Right lobe of liver (tissue), 6 donors: ENCODE measurements at regions not wholly inside any gene's neighbourhood (a gene's known extent, or its start where the extent isn't known, plus 50 kb on each side); places are given as distances from the start of the nearest gene placed in this dataset.
A peak's percentile ranks its signal among the peaks of the same experiment; 100 is the strongest.

ENCODE experiments used
- ATAC-seq, 4 donors: fragments of 200-7000 bp; cut with Tn5 transposase; one replicate each; pipeline ENCODE4 v1.9.1; 2020; ENCODE audit warnings: mild to moderate bottlenecking in 4 of 4, moderate library complexity in 4 of 4
- DNase-seq, 3 donors: peaks; one replicate each; pipeline ENCODE4 v3.0.0-alpha.2; 2020
- H3K27ac ChIP-seq, 3 donors: fragments of 200-600 bp; one replicate each; pipeline ENCODE4 v1.8.0; 2022
- H3K27me3 ChIP-seq, 2 donors: fragments of 200-600 bp; one replicate each; pipeline ENCODE4 v1.8.0; 2022
- H3K36me3 ChIP-seq, 4 donors: fragments of 200-600 bp; sonication (generic) in 1 of 4; one replicate each; pipeline versions ENCODE4 v1.5.1 to v1.8.0; 2017 to 2022; ENCODE audit warnings: control low read depth in 1 of 4
- H3K4me1 ChIP-seq, 4 donors: fragments of 200-600 bp; sonication (generic) in 1 of 4; one replicate each; pipeline versions ENCODE4 v1.5.1 to v1.8.0; 2017 to 2022; ENCODE audit warnings: control low read depth in 1 of 4
- H3K4me3 ChIP-seq, 3 donors: fragments of 200-600 bp; one replicate each; pipeline ENCODE4 v1.8.0; 2022
- H3K9me3 ChIP-seq, 4 donors: fragments of 200-600 bp; sonication (generic) in 1 of 4; one replicate each; pipeline versions ENCODE4 v1.5.1 to v1.8.0; 2017 to 2022; ENCODE audit warnings: control low read depth in 1 of 4
- POLR2A ChIP-seq: fragments of 450-650 bp; IDR thresholded peaks from one replicate; pipeline ENCODE4 v1.6.1; 2017; ENCODE audit warnings: antibody characterized with exemption, mild to moderate bottlenecking
- WGBS: methylation state at CpG from one replicate; pipeline ENCODE4 v1.1.6; 2018; ENCODE audit warnings: low coverage, low lambda C conversion rate; ENCODE audit not compliant: insufficient coverage; ENCODE audit errors: missing lambda C conversion rate; 5-methylcytosine and 5-hydroxymethylcytosine counted together
- intact Hi-C, 2 donors: fragments of 100-400 bp; cut with DNase I; formaldehyde crosslinking; loops; one replicate each; pipeline versions ENCODE4 v1.11.2 to v1.14.1; 2022
- TF ChIP-seq, protein P1 (sequence below), 4 donors: fragments of 200-600 bp in 3 of 4; fragments of 450-650 bp in 1 of 4; IDR thresholded peaks; one replicate each; pipeline versions ENCODE4 v1.5.1 to v1.8.0; 2016 to 2022; ENCODE audit warnings: antibody characterized with exemption in 4 of 4, mild to moderate bottlenecking in 2 of 4
- donor health status: DM: no; HTN: yes; CAD: no.
- donor health status: DM: no; HTN: no; CAD: no.
- donor health status: DM: no; HTN: no; CAD: no.
- donor health status: DM: no; HTN: yes; CAD: no.
- donor health status: DM: no; HTN: yes; CAD: no.

DNA sequence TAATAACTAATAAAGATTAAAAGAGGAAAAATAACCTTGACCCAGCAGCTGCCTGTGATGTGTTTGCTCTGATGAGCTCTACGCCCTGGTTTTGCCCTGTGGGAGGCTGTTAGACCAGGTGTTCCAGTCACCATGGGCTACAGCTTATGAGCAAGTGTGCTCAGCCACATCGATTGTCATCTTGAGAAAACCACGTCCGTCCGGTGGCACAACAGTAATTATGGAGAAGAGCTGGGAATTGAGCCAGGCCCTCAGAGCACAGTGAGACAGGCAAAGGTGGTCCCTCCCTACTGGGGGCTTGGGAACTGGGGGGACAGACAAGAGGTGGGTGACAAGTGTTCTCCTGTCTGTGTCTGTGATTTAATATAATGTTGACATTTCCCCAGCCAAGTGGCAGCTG, 420.5 kb downstream of the MATN1 start:
- TF ChIP-seq, protein P1, sequence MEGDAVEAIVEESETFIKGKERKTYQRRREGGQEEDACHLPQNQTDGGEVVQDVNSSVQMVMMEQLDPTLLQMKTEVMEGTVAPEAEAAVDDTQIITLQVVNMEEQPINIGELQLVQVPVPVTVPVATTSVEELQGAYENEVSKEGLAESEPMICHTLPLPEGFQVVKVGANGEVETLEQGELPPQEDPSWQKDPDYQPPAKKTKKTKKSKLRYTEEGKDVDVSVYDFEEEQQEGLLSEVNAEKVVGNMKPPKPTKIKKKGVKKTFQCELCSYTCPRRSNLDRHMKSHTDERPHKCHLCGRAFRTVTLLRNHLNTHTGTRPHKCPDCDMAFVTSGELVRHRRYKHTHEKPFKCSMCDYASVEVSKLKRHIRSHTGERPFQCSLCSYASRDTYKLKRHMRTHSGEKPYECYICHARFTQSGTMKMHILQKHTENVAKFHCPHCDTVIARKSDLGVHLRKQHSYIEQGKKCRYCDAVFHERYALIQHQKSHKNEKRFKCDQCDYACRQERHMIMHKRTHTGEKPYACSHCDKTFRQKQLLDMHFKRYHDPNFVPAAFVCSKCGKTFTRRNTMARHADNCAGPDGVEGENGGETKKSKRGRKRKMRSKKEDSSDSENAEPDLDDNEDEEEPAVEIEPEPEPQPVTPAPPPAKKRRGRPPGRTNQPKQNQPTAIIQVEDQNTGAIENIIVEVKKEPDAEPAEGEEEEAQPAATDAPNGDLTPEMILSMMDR (IDR thresholded peaks at IDR 0.05) = no peak
- no peak for TF ChIP-seq POLR2A
- H3K36me3 ChIP-seq = no peaks in the 10 kb centered on the region
- no peak overlapping the region for H3K4me3 ChIP-seq
- DNase-seq = peak in 1 of 3 donors; percentile 36
- 17% methylated on average over 1 of the region's 5 CpGs for WGBS
- no peak for ATAC-seq
- H3K27me3 ChIP-seq = no peaks in the 10 kb centered on the region
- H3K27ac ChIP-seq = no peak overlapping the region
- H3K9me3 ChIP-seq = no peaks in the 10 kb centered on the region
- no peaks in the 10 kb centered on the region for H3K4me1 ChIP-seq
- intact Hi-C loops = no loop called here

DNA sequence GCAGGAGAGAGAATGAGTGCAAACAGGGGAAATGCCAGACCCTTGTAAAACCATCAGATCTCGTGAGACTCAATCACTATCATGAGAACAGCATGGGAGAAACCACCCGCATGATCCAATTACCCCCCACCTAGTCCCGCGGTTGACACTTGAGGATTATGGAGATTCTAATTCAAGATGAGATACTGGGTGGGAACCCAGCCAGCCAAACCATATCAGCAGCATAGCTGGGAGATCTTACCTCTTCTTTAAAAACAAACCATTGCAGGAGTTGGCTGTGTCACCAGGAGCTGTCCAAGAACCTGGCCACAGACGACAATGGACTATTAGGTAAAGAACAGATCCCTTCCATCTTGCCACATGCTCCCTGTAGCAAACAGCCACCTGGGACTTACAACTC, 422.7 kb downstream of the MATN1 start:
- ATAC-seq = no peak
- no peaks in the 10 kb centered on the region for H3K27me3 ChIP-seq
- 20% methylated on average over 3 of the region's 5 CpGs for WGBS

DNA sequence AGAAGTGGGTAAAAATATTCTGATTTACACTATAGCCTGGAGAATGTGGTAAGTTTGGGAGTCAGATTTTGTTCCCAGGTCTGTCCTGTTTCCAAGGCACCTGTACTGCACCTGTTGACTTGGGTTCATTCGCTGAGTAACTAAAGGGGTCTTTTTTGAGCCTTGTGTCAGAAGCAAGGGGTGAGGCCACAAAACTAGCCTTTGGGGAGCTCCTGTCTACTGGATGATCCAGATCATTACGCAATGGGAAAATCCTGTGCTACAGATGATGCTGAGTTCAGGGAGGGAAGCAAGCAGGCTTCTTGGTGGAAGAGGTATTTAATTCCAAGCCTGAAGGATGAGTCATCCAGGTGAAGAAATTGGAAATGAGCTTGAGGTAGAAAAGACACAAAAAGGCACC, 424.0 kb downstream of the MATN1 start:
- Histone ChIP-seq H3K4me1 (no peaks in the 10 kb centered on the region), H3K36me3 (no peaks in the 10 kb centered on the region), H3K4me3 (no peak overlapping the region), H3K27me3 (no peaks in the 10 kb centered on the region), H3K27ac (no peak overlapping the region), H3K9me3 (no peaks in the 10 kb centered on the region)
- no peak for DNase-seq
- WGBS = 61% methylated on average over 2 of the region's 2 CpGs
- intact Hi-C loops = no loop called here
- ATAC-seq = no peak
- TF ChIP-seq POLR2A = no peak
- TF ChIP-seq, protein P1 (IDR thresholded peaks at IDR 0.05) = no peak

More for the DNA sequence above, 422.7 kb downstream of the MATN1 start:
- H3K27ac ChIP-seq = no peak overlapping the region
- H3K4me1 ChIP-seq = no peaks in the 10 kb centered on the region
- intact Hi-C loops = no loop called here
- H3K36me3 ChIP-seq = no peaks in the 10 kb centered on the region
- no peak for DNase-seq
- H3K4me3 ChIP-seq = no peak overlapping the region
- no peak for TF ChIP-seq POLR2A
- TF ChIP-seq, protein P1 (IDR thresholded peaks at IDR 0.05) = no peak
- H3K9me3 ChIP-seq = no peaks in the 10 kb centered on the region

DNA sequence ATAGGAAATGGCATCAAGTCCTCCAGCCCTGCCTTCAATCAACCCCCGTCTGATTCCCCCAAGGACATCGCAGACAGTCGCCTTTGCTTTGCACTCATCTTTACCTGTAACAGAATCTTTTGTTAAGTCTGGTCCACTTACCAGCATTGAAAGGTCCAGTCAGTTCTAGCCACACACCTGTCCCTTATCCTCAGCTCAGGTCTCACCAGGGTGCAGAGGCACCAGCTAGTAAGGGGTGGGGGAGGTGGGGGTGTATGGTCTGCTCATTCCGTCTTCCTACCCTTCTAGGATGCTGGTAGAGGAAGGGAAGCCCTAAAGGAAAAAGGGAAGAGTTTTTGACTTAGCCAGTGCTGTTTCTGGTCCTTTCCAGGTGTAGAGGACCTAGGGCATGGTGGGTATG, 427.7 kb downstream of the MATN1 start:
- Histone ChIP-seq H3K27me3 (no peaks in the 10 kb centered on the region), H3K9me3 (no peaks in the 10 kb centered on the region), H3K4me1 (no peaks in the 10 kb centered on the region), H3K27ac (no peak overlapping the region), H3K36me3 (no peaks in the 10 kb centered on the region), H3K4me3 (no peak overlapping the region)
- ATAC-seq (no peak), DNase-seq (no peak)
- intact Hi-C loops = no loop called here
- no peak for TF ChIP-seq POLR2A
- TF ChIP-seq, protein P1 (IDR thresholded peaks at IDR 0.05) = no peak
- 62% methylated on average over 4 of the region's 4 CpGs for WGBS

DNA sequence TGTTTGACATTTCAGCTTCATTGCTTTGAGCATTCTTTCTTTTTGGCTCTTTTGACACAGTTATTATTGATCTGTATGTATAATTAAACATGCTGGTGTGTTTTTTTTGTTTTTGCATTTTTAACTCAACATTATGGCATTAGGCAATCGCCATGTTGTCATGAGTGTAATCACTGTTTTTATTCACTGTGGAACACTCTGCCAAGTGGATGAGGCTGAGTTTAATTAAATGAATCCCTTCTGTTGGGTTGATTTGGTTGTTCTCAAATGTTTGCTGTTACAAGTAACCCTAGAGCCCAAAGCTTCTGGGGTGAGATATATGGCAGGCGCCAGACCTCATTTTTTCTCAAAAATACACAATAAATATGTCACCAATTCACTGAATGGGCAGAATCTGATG, 428.1 kb downstream of the MATN1 start:
- H3K4me3 ChIP-seq = no peak overlapping the region
- no peak for DNase-seq
- intact Hi-C loops = no loop called here
- H3K4me1 ChIP-seq = no peaks in the 10 kb centered on the region
- H3K27ac ChIP-seq = no peak overlapping the region
- no peaks in the 10 kb centered on the region for H3K27me3 ChIP-seq
- H3K36me3 ChIP-seq = no peaks in the 10 kb centered on the region
- ATAC-seq = no peak
- TF ChIP-seq, protein P1 (IDR thresholded peaks at IDR 0.05) = no peak
- TF ChIP-seq POLR2A = no peak
- WGBS = 70% methylated on average over 2 of the region's 2 CpGs
- H3K9me3 ChIP-seq = no peaks in the 10 kb centered on the region
